ENCODE measurements at regions not wholly inside any gene's neighbourhood (a gene's known extent, or its start where the extent isn't known, plus 50 kb on each side); places are given as distances from the start of the nearest gene placed in this dataset.

DNA sequence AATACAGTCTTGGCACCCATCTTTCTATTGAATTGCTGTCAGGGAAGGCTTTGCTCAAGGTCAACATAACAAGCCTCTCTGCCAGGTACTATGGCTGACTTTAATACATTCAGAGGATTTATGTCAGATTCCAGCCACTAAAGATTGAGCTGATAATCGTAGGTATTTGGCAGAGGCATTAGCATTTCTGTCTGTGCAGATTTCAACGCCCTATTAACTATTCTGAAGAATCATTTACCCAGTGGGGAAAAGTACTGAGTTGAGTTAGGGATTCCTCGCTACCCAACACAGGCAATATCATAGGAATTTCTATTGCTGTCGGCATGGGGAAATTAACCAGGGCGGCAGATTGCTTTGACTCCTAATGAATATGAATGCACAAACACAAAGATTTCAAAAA lies 233.7 kb upstream of the SPTLC3 start:
- no peak overlapping the region for H3K27ac Mint-ChIP-seq
- H3K4me1 Mint-ChIP-seq, result peaks cover 14% of the 10 kb centered on the region
- peaks cover 30% of the 10 kb centered on the region for H3K27me3 Mint-ChIP-seq (ENCODE audit: low read depth)
- H3K36me3 Mint-ChIP-seq, result no peaks in the 10 kb centered on the region
- H3K9me3 Mint-ChIP-seq, result peaks cover 5% of the 10 kb centered on the region
- TF ChIP-seq ESRRA (CRISPR knock-in tag; IDR thresholded peaks at IDR 0.05; ENCODE audit: borderline replicate concordance), result no peak
- TF ChIP-seq HMGA2 (CRISPR knock-in tag; IDR thresholded peaks at IDR 0.05), result no peak
- TF ChIP-seq ZNF416 (CRISPR knock-in tag; IDR thresholded peaks at IDR 0.05), result no peak
- no peak for TF ChIP-seq SP1 (CRISPR knock-in tag; conservative IDR thresholded peaks at IDR 0.05)
- no peak for TF ChIP-seq ETV6 (CRISPR knock-in tag; IDR thresholded peaks at IDR 0.05)
- TF ChIP-seq, protein P1, sequence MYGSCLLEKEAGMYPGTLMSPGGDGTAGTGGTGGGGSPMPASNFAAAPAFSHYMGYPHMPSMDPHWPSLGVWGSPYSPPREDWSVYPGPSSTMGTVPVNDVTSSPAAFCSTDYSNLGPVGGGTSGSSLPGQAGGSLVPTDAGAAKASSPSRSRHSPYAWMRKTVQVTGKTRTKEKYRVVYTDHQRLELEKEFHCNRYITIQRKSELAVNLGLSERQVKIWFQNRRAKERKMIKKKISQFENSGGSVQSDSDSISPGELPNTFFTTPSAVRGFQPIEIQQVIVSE (CRISPR knock-in tag; IDR thresholded peaks at IDR 0.05; ENCODE audit: borderline replicate concordance), result no peak
- TF ChIP-seq, protein P2, sequence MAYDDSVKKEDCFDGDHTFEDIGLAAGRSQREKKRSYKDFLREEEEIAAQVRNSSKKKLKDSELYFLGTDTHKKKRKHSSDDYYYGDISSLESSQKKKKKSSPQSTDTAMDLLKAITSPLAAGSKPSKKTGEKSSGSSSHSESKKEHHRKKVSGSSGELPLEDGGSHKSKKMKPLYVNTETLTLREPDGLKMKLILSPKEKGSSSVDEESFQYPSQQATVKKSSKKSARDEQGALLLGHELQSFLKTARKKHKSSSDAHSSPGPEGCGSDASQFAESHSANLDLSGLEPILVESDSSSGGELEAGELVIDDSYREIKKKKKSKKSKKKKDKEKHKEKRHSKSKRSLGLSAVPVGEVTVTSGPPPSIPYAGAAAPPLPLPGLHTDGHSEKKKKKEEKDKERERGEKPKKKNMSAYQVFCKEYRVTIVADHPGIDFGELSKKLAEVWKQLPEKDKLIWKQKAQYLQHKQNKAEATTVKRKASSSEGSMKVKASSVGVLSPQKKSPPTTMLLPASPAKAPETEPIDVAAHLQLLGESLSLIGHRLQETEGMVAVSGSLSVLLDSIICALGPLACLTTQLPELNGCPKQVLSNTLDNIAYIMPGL (CRISPR knock-in tag; IDR thresholded peaks at IDR 0.05), result no peak
- TF ChIP-seq, protein P3, sequence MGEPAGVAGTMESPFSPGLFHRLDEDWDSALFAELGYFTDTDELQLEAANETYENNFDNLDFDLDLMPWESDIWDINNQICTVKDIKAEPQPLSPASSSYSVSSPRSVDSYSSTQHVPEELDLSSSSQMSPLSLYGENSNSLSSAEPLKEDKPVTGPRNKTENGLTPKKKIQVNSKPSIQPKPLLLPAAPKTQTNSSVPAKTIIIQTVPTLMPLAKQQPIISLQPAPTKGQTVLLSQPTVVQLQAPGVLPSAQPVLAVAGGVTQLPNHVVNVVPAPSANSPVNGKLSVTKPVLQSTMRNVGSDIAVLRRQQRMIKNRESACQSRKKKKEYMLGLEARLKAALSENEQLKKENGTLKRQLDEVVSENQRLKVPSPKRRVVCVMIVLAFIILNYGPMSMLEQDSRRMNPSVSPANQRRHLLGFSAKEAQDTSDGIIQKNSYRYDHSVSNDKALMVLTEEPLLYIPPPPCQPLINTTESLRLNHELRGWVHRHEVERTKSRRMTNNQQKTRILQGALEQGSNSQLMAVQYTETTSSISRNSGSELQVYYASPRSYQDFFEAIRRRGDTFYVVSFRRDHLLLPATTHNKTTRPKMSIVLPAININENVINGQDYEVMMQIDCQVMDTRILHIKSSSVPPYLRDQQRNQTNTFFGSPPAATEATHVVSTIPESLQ (CRISPR knock-in tag; IDR thresholded peaks at IDR 0.05), result no peak
- no peak for TF ChIP-seq CBFB (CRISPR knock-in tag; IDR thresholded peaks at IDR 0.05; ENCODE audit: low read depth)
- CTCF ChIA-PET, result interaction anchor here (1.2 kb wide), 1 partner anchor 63 kb away, joined by 3 read pairs; no protein-coding TSS in a partner anchor
- DNase-seq (ENCODE audit: low spot score) (no peak), ATAC-seq (no peak)
- H3K4me3 Mint-ChIP-seq, result no peak overlapping the region
- POLR2A ChIA-PET, result interaction anchor here (0.6 kb wide), 1 partner anchor 878 kb away, joined by 3 read pairs; no protein-coding TSS in a partner anchor

DNA sequence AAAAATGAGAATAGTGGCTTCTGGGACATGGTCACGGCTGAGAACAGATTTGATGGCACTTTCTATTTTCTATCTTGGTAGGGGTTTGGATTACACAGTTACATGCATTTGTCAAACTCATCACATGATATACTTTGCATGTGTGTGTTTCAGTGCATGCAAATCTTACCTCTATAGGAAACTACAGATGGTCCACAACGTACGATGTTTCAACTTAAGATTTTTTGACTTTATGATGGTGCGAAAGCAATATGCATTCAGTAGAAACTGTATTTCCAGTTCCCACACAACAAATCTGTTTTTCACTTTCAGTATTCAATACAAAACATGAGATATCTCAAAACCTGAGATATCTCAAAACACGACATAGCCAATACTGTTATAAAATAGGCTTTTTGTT lies 231.8 kb upstream of the SPTLC3 start:
- Mint-ChIP-seq H3K4me1 (peaks cover 14% of the 10 kb centered on the region), H3K36me3 (no peaks in the 10 kb centered on the region), H3K9me3 (no peaks in the 10 kb centered on the region), H3K27ac (no peak overlapping the region), H3K27me3 (ENCODE audit: low read depth) (peaks cover 21% of the 10 kb centered on the region), H3K4me3 (no peak overlapping the region)
- no peak for TF ChIP-seq ZNF219 (CRISPR knock-in tag; IDR thresholded peaks at IDR 0.05; ENCODE audit: borderline replicate concordance)
- TF ChIP-seq, protein P4, sequence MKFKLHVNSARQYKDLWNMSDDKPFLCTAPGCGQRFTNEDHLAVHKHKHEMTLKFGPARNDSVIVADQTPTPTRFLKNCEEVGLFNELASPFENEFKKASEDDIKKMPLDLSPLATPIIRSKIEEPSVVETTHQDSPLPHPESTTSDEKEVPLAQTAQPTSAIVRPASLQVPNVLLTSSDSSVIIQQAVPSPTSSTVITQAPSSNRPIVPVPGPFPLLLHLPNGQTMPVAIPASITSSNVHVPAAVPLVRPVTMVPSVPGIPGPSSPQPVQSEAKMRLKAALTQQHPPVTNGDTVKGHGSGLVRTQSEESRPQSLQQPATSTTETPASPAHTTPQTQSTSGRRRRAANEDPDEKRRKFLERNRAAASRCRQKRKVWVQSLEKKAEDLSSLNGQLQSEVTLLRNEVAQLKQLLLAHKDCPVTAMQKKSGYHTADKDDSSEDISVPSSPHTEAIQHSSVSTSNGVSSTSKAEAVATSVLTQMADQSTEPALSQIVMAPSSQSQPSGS (CRISPR knock-in tag; IDR thresholded peaks at IDR 0.05; ENCODE audit: borderline replicate concordance, low read depth), result no peak
- TF ChIP-seq, protein P5, sequence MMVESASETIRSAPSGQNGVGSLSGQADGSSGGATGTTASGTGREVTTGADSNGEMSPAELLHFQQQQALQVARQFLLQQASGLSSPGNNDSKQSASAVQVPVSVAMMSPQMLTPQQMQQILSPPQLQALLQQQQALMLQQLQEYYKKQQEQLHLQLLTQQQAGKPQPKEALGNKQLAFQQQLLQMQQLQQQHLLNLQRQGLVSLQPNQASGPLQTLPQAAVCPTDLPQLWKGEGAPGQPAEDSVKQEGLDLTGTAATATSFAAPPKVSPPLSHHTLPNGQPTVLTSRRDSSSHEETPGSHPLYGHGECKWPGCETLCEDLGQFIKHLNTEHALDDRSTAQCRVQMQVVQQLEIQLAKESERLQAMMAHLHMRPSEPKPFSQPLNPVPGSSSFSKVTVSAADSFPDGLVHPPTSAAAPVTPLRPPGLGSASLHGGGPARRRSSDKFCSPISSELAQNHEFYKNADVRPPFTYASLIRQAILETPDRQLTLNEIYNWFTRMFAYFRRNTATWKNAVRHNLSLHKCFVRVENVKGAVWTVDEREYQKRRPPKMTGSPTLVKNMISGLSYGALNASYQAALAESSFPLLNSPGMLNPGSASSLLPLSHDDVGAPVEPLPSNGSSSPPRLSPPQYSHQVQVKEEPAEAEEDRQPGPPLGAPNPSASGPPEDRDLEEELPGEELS (CRISPR knock-in tag; IDR thresholded peaks at IDR 0.05), result no peak
- TF ChIP-seq, protein P6, sequence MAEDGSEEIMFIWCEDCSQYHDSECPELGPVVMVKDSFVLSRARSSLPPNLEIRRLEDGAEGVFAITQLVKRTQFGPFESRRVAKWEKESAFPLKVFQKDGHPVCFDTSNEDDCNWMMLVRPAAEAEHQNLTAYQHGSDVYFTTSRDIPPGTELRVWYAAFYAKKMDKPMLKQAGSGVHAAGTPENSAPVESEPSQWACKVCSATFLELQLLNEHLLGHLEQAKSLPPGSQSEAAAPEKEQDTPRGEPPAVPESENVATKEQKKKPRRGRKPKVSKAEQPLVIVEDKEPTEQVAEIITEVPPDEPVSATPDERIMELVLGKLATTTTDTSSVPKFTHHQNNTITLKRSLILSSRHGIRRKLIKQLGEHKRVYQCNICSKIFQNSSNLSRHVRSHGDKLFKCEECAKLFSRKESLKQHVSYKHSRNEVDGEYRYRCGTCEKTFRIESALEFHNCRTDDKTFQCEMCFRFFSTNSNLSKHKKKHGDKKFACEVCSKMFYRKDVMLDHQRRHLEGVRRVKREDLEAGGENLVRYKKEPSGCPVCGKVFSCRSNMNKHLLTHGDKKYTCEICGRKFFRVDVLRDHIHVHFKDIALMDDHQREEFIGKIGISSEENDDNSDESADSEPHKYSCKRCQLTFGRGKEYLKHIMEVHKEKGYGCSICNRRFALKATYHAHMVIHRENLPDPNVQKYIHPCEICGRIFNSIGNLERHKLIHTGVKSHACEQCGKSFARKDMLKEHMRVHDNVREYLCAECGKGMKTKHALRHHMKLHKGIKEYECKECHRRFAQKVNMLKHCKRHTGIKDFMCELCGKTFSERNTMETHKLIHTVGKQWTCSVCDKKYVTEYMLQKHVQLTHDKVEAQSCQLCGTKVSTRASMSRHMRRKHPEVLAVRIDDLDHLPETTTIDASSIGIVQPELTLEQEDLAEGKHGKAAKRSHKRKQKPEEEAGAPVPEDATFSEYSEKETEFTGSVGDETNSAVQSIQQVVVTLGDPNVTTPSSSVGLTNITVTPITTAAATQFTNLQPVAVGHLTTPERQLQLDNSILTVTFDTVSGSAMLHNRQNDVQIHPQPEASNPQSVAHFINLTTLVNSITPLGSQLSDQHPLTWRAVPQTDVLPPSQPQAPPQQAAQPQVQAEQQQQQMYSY (CRISPR knock-in tag; IDR thresholded peaks at IDR 0.05), result no peak
- TF ChIP-seq CBFB (CRISPR knock-in tag; IDR thresholded peaks at IDR 0.05; ENCODE audit: low read depth), result no peak
- TF ChIP-seq ELF4 (CRISPR knock-in tag; IDR thresholded peaks at IDR 0.05; ENCODE audit: low read depth), result no peak
- TF ChIP-seq ZNF138 (CRISPR knock-in tag; conservative IDR thresholded peaks at IDR 0.05), result no peak
- TF ChIP-seq, protein P7, sequence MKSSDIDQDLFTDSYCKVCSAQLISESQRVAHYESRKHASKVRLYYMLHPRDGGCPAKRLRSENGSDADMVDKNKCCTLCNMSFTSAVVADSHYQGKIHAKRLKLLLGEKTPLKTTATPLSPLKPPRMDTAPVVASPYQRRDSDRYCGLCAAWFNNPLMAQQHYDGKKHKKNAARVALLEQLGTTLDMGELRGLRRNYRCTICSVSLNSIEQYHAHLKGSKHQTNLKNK (CRISPR knock-in tag; IDR thresholded peaks at IDR 0.05), result no peak
- CTCF ChIA-PET, result no interaction called here
- POLR2A ChIA-PET, result no interaction called here
- DNase-seq (ENCODE audit: low spot score) (no peak), ATAC-seq (no peak)

All from WTC11 (cell line).